K562 (cell line): ENCODE measurements at regions not wholly inside any gene's neighbourhood (a gene's known extent, or its start where the extent isn't known, plus 50 kb on each side); places are given as distances from the start of the nearest gene placed in this dataset.

Experiments
- BCLAF1 ChIP-seq, 2 experiments: fragments of 450-650 bp in 1 of 2; IDR thresholded peaks; 2 replicates each; pipeline ENCODE4 v1.6.1; 2011 to 2017; ENCODE audit warnings: low read depth in 2 of 2, antibody characterized with exemption in 1 of 2, borderline replicate concordance in 1 of 2, low read length in 1 of 2, mild to moderate bottlenecking in 1 of 2, mixed read lengths in 1 of 2; ENCODE audit not compliant: control insufficient read depth in 1 of 2
- BRF1 ChIP-seq: IDR thresholded peaks from 3 replicates; pipeline ENCODE4 v1.6.1; 2011; ENCODE audit warnings: borderline replicate concordance, mild to moderate bottlenecking; ENCODE audit not compliant: insufficient read length; ENCODE audit errors: extremely low read depth
- CBX3 ChIP-seq, 2 experiments: IDR thresholded peaks; 1 replicate in 1 of 2; 2 replicates in 1 of 2; pipeline ENCODE4 v1.6.1; 2012; ENCODE audit warnings: inconsistent platforms in 2 of 2, low read length in 2 of 2, borderline replicate concordance in 1 of 2, control low read depth in 1 of 2
- CHAMP1 ChIP-seq: fragments of 450-650 bp; IDR thresholded peaks from 2 replicates; pipeline ENCODE4 v1.6.1; 2016; ENCODE audit warnings: mild to moderate bottlenecking
- EHMT2 ChIP-seq: fragments of 450-650 bp; IDR thresholded peaks from 2 replicates; pipeline ENCODE4 v1.6.1; 2018; ENCODE audit warnings: antibody characterized with exemption
- FUS ChIP-seq: fragments of 200-400 bp; formaldehyde crosslinking; optimal IDR thresholded peaks from 2 replicates; pipeline ENCODE3; 2017; ENCODE audit warnings: low read depth, low read length
- GATAD2B ChIP-seq: fragments of 450-650 bp; IDR thresholded peaks from 2 replicates; pipeline ENCODE4 v1.6.1; 2017; ENCODE audit warnings: mild to moderate bottlenecking, borderline replicate concordance
- KDM1A ChIP-seq, 2 experiments: fragments of 450-650 bp; IDR thresholded peaks; 2 replicates each; pipeline ENCODE4 v1.6.1; 2016; ENCODE audit warnings: mild to moderate bottlenecking in 2 of 2
- L3MBTL2 ChIP-seq: fragments of 450-650 bp; IDR thresholded peaks from 2 replicates; pipeline ENCODE4 v1.6.1; 2016; ENCODE audit warnings: mild to moderate bottlenecking, moderate library complexity
- NCOR1 ChIP-seq: fragments of 450-650 bp; IDR thresholded peaks from 2 replicates; pipeline ENCODE4 v1.6.1; 2016; ENCODE audit warnings: mild to moderate bottlenecking, moderate library complexity
- PKNOX1 ChIP-seq: fragments of 450-650 bp; IDR thresholded peaks from 2 replicates; pipeline ENCODE4 v1.6.1; 2016
- RAD51 ChIP-seq: fragments of 450-650 bp; IDR thresholded peaks from 2 replicates; pipeline ENCODE4 v1.7.1; 2016; ENCODE audit warnings: low read depth, mild to moderate bottlenecking, borderline replicate concordance
- RFX7 ChIP-seq: fragments of 250-450 bp; sonication (Bioruptor Pico); IDR thresholded peaks from 2 replicates; pipeline ENCODE4 v1.5.1; 2021; ENCODE audit warnings: mild to moderate bottlenecking
- ZEB2 ChIP-seq: fragments of 450-650 bp; IDR thresholded peaks from 2 replicates; pipeline ENCODE4 v1.6.1; 2016
- ZNF407 ChIP-seq: fragments of 450-650 bp; IDR thresholded peaks from 2 replicates; pipeline ENCODE4 v1.6.1; 2016; ENCODE audit warnings: low read depth

- TF ChIP-seq BCLAF1 (IDR thresholded peaks at IDR 0.05; ENCODE audit: borderline replicate concordance in 1 of 2, control insufficient read depth in 1 of 2, low read depth in 2 of 2, low read length in 1 of 2) (0 out of 4 replicates have a peak, but pooled peaks of 1 of the 2 experiments have one; percentile 47), KDM1A (IDR thresholded peaks at IDR 0.05) (peak; percentile 88 to 92), NCOR1 (peak; percentile 95), BRF1 (no peak), CBX3 (IDR thresholded peaks at IDR 0.05; ENCODE audit: borderline replicate concordance in 1 of 2, low read length in 2 of 2) (peak in 1 of 2 experiments; percentile 80; a peak in 1 of 3 replicates), EHMT2 (peak; percentile 55), FUS (no peak), GATAD2B (peak; percentile 60; the same call in 1 of the 2 replicates), PKNOX1 (peak; percentile 79), ZEB2 (peak; percentile 81), RFX7 (CRISPR knock-in tag) (no peak), ZNF407 (no peak), L3MBTL2 (peak; percentile 51), RAD51 (no peak), CHAMP1 (peak; percentile 77)
These were observed 165.2 kb downstream of the PTH2R start (continued) for GRCh38 chr2:208571764-208572131.
